Endometrium (tissue), 2 donors: ENCODE measurements at regions not wholly inside any gene's neighbourhood (a gene's known extent, or its start where the extent isn't known, plus 50 kb on each side); places are given as distances from the start of the nearest gene placed in this dataset.
"Not testable (repeated sequence)": the region's sequence is repeated elsewhere in the genome, so short reads cannot be mapped to it uniquely, and the experiment has no call there.

Source experiments
- FAIRE-seq: peaks from 2 replicates; lab custom pipeline; 2012; peaks lifted over from hg19 to GRCh38; lab: Jason Lieb, UNC
- donor health status: control.
- donor health status: control.

GRCh38 chr5:162990063-162990462 lies 447.3 kb upstream of the CCNG1 start:
- no peak for FAIRE-seq

GRCh38 chr5:162990856-162991497 lies 446.4 kb upstream of the CCNG1 start:
- FAIRE-seq = no peak

DNA sequence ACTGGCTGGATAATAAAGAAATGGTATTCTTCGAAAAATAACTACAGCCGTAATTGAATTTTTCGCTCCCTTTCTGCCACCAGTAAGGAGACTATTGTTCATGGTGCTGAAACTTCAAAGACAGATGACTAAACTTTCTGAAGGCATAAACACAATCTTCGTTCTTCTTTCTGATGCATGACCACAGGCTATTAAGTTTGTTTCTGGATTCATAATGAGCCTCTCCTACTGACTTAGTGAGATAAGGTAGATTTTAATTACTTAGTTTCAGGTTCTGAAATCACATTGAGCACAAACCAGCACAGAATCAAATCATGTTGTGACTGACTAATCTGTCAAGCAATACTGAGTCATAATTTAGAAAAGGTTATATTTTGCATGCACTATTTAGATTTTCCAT lies 441.8 kb upstream of the CCNG1 start:
- FAIRE-seq = no peak

GRCh38 chr5:162996053-162996452 lies 441.3 kb upstream of the CCNG1 start:
- no peak for FAIRE-seq

DNA sequence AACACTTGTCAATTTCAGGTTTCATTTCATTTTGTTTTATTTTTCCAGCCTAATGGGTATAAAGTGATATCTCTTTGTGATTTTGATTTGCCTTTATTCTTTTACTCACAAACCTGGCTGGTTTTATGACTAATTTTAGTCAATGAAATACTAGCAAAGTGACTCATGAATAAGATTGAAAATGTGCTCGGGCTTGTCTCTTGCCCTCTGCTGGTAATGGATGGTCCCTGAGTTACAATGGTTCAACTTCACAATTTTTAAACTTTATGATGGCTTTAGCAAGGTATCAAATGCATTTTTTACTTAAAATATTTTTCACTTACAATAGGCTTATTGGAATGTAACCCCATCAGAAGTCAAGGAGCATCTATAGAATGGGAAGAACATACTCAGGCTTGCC lies 431.4 kb upstream of the CCNG1 start:
- FAIRE-seq = no peak

DNA sequence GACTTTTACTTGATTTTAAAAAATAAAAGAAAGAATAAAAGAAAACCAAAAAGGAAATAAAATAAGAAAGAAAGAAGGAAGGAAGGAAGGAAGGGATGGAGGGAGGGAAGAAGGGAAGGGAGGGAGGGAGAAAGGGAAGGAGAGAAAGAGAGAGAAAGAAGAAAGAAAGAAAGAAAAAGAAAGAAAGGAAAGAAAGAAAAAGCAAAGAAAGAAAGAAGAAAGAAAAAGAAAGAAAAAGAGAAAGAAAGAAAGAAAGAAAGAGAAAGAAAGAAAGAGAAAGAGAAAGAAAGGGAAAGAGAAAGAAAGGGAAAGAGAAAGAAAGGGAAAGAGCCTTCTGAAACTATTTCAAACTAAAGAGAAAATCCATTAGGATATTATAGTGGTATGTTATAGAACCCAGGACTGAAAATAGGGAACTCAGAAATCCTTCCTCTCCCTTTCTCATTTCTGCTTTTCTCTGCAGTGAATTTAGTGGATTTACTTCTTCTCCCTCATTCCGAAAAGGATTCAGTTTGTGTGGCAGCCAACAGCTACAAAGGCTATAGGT lies 414.7 kb upstream of the CCNG1 start:
- FAIRE-seq = no peak

DNA sequence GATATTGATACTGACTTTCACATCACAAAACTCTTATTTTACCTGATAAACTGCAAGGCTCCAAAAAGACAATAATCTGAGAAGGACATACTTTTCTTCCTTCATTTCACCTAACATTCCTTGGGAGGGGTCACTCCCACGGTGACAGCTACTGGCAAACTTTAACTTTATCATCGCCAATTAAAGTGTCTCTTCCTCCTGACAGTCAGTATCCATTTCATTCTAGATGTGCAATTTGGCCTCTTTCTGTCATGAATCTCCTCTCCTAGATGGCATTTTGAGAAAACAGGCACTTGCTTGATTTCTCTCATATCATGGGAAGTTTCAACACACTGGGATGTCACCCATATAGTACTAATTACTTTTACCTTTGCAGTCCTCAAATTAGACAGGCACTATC lies 413.5 kb upstream of the CCNG1 start:
- FAIRE-seq = no peak

DNA sequence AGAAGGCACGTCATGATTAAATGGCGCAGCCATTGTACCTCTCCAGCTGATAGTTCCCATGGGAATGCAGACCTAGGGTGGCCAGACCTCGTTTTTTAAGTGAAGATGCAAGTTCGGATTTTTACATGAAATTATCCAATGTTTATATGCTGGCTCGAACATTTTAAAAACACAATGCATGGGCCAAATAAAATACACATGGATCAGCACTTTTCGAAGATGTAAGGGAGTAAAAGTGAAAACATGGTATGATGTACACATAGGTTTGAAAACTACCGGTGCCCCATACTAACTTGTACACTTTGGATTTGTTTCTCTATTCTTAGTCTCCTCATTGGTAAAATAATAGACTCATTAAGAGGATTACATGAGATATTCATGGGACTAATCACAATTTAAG lies 412.5 kb upstream of the CCNG1 start:
- no peak for FAIRE-seq

DNA sequence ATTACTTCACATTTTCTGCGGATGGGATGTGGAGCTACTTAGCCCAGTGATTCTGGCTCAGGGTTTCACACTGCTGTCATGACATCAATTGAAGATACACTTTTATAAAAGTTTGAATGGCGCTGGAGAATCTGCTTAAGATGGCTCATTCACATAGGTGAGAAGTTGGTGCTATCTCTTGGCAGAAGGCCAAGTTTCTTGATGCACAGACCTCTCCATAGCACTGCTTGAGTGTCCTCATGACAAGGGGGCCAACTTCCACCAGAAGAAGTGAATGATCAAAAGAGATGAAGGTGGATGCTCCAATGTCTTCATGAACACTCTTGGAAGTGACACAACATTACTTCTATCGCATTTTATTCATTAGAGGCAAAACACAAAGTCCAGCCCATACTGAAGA lies 403.7 kb upstream of the CCNG1 start:
- FAIRE-seq = no peak

GRCh38 chr5:163041254-163041653 lies 396.1 kb upstream of the CCNG1 start:
- no peak for FAIRE-seq

DNA sequence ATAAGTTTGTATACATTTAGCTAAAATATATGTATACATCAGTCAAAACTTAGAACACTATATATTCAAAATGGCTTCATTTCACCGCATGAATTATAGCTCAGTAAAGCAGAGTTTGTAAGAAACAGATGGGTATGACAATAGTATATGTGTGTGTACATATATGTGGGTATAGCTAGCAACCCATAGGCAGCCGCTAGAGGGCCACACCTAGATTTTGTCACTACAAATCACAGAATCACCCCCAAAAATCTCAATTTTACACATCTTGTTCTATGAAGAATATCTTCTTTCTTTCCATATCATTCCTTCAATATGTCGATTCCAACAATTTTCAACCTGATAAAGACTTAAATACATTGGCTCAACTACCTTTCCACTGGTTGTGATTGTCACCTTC lies 357.8 kb upstream of the CCNG1 start:
- no peak for FAIRE-seq

DNA sequence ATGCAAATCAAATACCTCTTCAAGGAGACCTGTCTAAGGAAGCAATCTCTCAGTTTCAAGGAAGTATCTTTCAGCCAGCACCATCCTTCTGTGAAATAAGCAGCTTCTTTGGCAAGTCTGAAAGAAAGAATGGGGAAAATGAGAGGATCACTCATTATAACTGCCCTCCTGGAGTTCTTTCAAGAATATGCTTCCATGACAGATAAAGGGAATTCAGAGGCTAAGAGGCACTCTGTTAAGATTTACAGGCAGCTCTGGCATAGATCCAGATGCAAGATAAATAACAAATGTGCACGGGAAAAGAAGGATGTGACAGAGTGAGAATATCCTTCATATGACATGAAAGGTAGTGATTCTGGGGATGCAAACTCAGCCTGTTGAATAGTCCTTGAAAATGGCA lies 348.2 kb upstream of the CCNG1 start:
- no peak for FAIRE-seq

- FAIRE-seq = no peak
Measured at GRCh38 chr5:163089926-163090325, 347.5 kb upstream of the CCNG1 start.

DNA sequence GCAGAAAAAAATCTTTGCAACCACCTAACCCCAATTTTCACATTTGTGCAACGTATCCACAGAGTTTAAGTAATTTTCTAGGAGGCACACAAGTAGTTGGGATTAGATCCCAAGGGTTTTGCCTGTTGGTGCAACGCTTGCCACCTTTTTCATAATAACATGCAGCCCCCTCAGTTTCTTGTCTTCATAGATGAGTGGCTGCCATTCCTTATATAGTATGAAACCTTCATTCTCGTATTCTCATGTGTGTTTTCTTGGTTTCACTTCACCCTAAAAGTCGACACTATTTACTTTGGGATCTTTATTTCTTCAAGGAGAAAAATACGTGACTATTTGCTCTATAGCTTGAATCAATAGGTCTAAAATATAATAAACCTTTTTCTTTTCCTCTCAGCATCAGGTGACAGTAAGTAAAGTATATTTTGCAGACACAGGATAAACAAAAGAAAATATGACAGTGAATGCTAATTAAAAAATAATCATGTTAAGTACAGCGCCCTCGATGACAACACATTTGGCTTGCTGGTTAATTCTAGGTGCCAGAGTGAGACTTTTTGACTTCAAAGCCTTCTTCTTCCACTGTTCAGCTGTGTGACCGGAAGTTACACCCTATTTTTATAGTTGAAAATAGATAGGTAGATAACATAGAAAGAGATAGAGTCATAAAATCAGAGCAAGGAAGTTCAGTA lies 342.8 kb upstream of the CCNG1 start:
- no peak for FAIRE-seq

DNA sequence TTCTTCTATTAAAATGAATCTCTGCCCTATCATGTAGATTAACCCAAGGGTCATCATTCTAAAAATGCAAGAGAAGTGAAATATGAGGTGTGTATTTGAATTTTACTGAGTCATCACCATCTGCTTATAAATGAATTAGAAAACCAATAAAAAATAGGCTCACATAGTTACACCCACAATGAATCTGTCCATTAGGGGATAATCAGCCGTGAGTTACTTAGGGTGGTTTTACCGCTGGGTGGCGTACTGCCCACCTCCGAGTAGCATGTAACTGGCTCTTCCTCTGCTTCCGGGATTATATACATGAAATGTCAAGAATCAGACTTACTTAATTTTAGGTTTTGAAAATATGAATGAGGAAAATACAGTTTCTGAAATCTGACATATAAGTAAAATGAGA lies 332.9 kb upstream of the CCNG1 start:
- FAIRE-seq = no peak

DNA sequence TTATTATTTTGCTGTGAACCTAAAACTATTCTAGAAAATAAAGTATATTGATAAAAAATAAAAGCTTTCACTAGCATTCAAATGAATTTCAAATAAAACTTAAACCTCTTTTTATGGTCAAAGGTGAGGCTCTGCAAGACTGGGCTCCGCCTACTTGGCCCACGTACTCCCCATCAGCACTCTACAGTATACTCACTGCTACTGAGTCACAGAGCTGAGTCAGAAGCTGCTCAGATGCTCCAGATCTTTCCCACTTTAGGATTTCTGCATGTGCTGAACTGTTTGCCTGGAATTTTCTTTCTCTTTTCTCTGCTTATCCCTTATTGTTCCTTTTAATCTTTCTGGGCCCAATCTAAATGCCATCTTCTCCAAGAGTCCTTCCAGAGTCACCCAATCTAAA lies 331.9 kb upstream of the CCNG1 start:
- FAIRE-seq = no peak

DNA sequence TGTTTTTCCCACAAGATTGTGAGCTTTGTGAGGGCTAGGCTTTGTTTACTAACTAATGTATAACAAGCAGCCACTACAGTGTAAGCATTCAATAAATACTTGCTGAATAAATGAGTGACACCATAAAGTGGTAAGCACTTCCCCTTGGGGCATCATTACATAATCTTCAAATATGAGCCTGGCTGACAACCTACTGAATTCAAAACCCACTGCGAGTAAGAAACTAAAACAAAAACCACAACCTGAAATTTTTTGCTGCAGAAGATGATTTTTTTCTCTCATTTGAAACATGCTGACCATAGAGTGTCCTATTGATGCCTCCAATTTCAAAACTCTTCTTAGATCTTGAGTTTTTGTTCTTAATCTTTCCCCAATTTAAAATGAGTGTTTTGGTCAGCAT lies 331.3 kb upstream of the CCNG1 start:
- FAIRE-seq = no peak

- no peak for FAIRE-seq
Measured at GRCh38 chr5:163108351-163108750, 329.0 kb upstream of the CCNG1 start.

DNA sequence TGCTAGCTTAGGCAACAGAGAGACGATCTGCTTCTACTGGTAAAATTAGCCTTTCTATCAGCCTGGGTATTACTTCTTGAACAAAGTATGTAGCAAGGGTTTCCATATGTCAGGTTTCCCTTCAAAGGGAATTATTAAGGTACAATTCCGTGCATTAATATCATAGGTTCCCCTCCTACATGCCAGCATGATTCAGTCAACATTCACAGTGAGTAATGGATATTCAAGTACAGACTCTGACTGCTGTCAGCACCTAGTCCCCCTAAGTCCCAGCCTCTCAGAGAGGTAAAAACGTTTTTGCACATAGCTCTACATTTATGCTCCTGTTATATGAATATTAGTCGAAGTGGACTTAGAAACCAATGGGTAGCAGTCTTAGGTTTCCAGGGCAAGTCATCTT lies 322.4 kb upstream of the CCNG1 start:
- no peak for FAIRE-seq

- FAIRE-seq = not testable (repeated sequence)
Measured at GRCh38 chr5:163116618-163117017, 320.8 kb upstream of the CCNG1 start.

GRCh38 chr5:163134061-163134460 lies 303.3 kb upstream of the CCNG1 start:
- FAIRE-seq = no peak

DNA sequence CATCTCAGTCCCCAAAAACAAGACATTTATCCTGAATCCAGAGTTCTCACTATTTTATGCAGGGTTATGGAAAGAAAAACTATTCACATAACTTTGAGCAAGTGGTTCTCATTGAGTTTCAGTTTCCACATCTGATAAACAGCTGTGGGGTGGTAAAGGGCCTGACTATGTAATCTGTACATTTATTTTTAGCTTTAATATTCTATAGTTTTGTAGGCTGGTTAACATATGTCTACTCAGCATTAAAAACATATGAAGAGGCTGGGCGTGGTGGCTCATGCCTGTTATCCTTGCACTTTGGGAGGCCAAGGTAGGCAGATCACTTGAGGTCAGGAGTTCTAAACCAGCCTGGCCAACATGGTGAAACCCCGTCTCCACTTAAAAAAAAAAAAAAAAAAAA lies 301.5 kb upstream of the CCNG1 start:
- no peak for FAIRE-seq

DNA sequence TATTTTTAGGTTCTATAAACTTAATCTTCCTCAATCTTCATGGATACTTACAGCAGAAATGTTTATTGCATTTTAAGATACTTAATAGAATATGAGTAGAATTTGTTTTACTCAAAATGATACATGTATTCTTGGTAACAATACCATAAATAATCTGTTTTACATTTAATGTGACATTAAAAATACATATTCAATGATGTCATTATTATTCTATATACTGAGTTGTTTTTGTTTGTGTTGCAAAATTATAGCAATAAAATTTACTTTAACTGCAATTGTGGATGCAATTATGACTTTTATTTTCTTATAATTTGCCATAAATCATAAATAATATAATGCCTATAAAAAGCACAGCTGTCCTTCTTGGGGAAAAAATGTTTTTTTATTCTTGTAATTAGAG lies 275.9 kb upstream of the CCNG1 start:
- FAIRE-seq = no peak

- no peak for FAIRE-seq
Measured at GRCh38 chr5:163162645-163163044, 274.8 kb upstream of the CCNG1 start.
